Astrocyte (in vitro differentiated cells and primary cell): ENCODE measurements at regions not wholly inside any gene's neighbourhood (a gene's known extent, or its start where the extent isn't known, plus 50 kb on each side); places are given as distances from the start of the nearest gene placed in this dataset.

Source experiments
- CTCF ChIP-seq: IDR thresholded peaks from 2 replicates; pipeline ENCODE4 v1.5.1; 2011; ENCODE audit warnings: low read depth, mild to moderate bottlenecking, inconsistent platforms, low read length, moderate library complexity; ENCODE audit not compliant: insufficient read depth
- EZH2 ChIP-seq: IDR thresholded peaks from 2 replicates; pipeline ENCODE4 v1.6.1; 2012; ENCODE audit warnings: mild to moderate bottlenecking, low read length, inconsistent platforms; ENCODE audit not compliant: insufficient read depth

- TF ChIP-seq CTCF, result no peak
- TF ChIP-seq EZH2, result no peak
Observed at GRCh38 chr10:108749042-108749441, 1174.3 kb downstream of the XPNPEP1 start.
